Skeletal muscle tissue (tissue), 3 donors: ENCODE measurements at regions not wholly inside any gene's neighbourhood (a gene's known extent, or its start where the extent isn't known, plus 50 kb on each side); places are given as distances from the start of the nearest gene placed in this dataset.

Source experiments
- H3K27ac ChIP-seq: one replicate; pipeline ENCODE4 v1.7.0; 2013; ENCODE audit warnings: mild to moderate bottlenecking, low read depth, low read length, inconsistent platforms
- H3K27me3 ChIP-seq, 3 donors: one replicate each; pipeline ENCODE4 v1.7.0; 2013; ENCODE audit warnings: low read length in 3 of 3; ENCODE audit not compliant: control insufficient read depth in 3 of 3, insufficient read depth in 3 of 3
- H3K36me3 ChIP-seq, 3 donors: one replicate each; pipeline ENCODE4 v1.7.0; 2013; ENCODE audit warnings: low read length in 3 of 3; ENCODE audit not compliant: control insufficient read depth in 3 of 3, insufficient read depth in 3 of 3
- H3K4me1 ChIP-seq, 3 donors: one replicate each; pipeline ENCODE4 v1.7.0; 2013; ENCODE audit warnings: low read length in 3 of 3, mild to moderate bottlenecking in 3 of 3; ENCODE audit not compliant: control insufficient read depth in 3 of 3, insufficient read depth in 3 of 3
- H3K4me3 ChIP-seq, 3 donors: one replicate each; pipeline ENCODE4 v1.7.0; 2013; ENCODE audit warnings: low read length in 3 of 3
- H3K9ac ChIP-seq, 3 donors: one replicate each; pipeline ENCODE4 v1.7.0; 2013; ENCODE audit warnings: low read length in 3 of 3, mild to moderate bottlenecking in 3 of 3, moderate library complexity in 2 of 3, low read depth in 1 of 3
- H3K9me3 ChIP-seq, 3 donors: one replicate each; pipeline ENCODE4 v1.7.0; 2013; ENCODE audit warnings: low read length in 3 of 3; ENCODE audit not compliant: control insufficient read depth in 3 of 3
- donor health status: Osteomylitis.

GRCh38 chr2:241988146-241988545 lies 118.6 kb downstream of the RTP5 start:
- no peaks in the 10 kb centered on the region for H3K9me3 ChIP-seq
- H3K9ac ChIP-seq, result no peak overlapping the region
- no peaks in the 10 kb centered on the region for H3K4me1 ChIP-seq
- peaks cover 0 to 8% (median 5%) of the 10 kb centered on the region in 3 donors for H3K27me3 ChIP-seq
- H3K27ac ChIP-seq, result no peak overlapping the region
- no peak overlapping the region for H3K4me3 ChIP-seq
- no peaks in the 10 kb centered on the region for H3K36me3 ChIP-seq

- Histone ChIP-seq H3K27me3 (peaks cover 0 to 8% (median 5%) of the 10 kb centered on the region in 3 donors), H3K4me3 (no peak overlapping the region), H3K9ac (no peak overlapping the region), H3K4me1 (no peaks in the 10 kb centered on the region), H3K9me3 (no peaks in the 10 kb centered on the region), H3K27ac (no peak overlapping the region), H3K36me3 (no peaks in the 10 kb centered on the region)
These were observed 119.5 kb downstream of the RTP5 start for GRCh38 chr2:241989074-241989473.

- Histone ChIP-seq H3K9ac (no peak overlapping the region), H3K9me3 (no peaks in the 10 kb centered on the region), H3K4me1 (no peaks in the 10 kb centered on the region), H3K27me3 (peaks cover 0 to 8% (median 7%) of the 10 kb centered on the region in 3 donors), H3K27ac (no peak overlapping the region), H3K4me3 (no peak overlapping the region), H3K36me3 (no peaks in the 10 kb centered on the region)
These were observed 120.9 kb downstream of the RTP5 start for GRCh38 chr2:241990466-241990865.

GRCh38 chr2:241991299-241991698 lies 121.8 kb downstream of the RTP5 start:
- Histone ChIP-seq H3K27ac (no peak overlapping the region), H3K9me3 (no peaks in the 10 kb centered on the region), H3K4me1 (no peaks in the 10 kb centered on the region), H3K4me3 (no peak overlapping the region), H3K36me3 (no peaks in the 10 kb centered on the region), H3K9ac (no peak overlapping the region), H3K27me3 (peaks cover 0 to 9% (median 7%) of the 10 kb centered on the region in 3 donors)

GRCh38 chr2:241992753-241993152 lies 123.2 kb downstream of the RTP5 start:
- no peaks in the 10 kb centered on the region for H3K36me3 ChIP-seq
- no peak overlapping the region for H3K27ac ChIP-seq
- peaks cover 0 to 9% (median 7%) of the 10 kb centered on the region in 3 donors for H3K27me3 ChIP-seq
- no peak overlapping the region for H3K4me3 ChIP-seq
- no peak overlapping the region for H3K9ac ChIP-seq
- H3K4me1 ChIP-seq, result no peaks in the 10 kb centered on the region
- no peaks in the 10 kb centered on the region for H3K9me3 ChIP-seq

GRCh38 chr2:241993386-241994005 lies 124.0 kb downstream of the RTP5 start:
- Histone ChIP-seq H3K9ac (no peak overlapping the region), H3K4me3 (no peak overlapping the region), H3K27me3 (peaks cover 0 to 9% (median 7%) of the 10 kb centered on the region in 3 donors), H3K4me1 (no peaks in the 10 kb centered on the region), H3K9me3 (no peaks in the 10 kb centered on the region), H3K27ac (no peak overlapping the region), H3K36me3 (no peaks in the 10 kb centered on the region)

- no peak overlapping the region for H3K27ac ChIP-seq
- no peaks in the 10 kb centered on the region for H3K9me3 ChIP-seq
- peaks cover 4 to 12% (median 8%) of the 10 kb centered on the region in 3 donors for H3K27me3 ChIP-seq
- H3K4me1 ChIP-seq, result no peaks in the 10 kb centered on the region
- H3K4me3 ChIP-seq, result no peak overlapping the region
- no peak overlapping the region for H3K9ac ChIP-seq
- no peaks in the 10 kb centered on the region for H3K36me3 ChIP-seq
These were observed 124.6 kb downstream of the RTP5 start for GRCh38 chr2:241994086-241994485.

- H3K9me3 ChIP-seq, result no peaks in the 10 kb centered on the region
- H3K9ac ChIP-seq, result no peak overlapping the region
- no peaks in the 10 kb centered on the region for H3K36me3 ChIP-seq
- H3K27ac ChIP-seq, result no peak overlapping the region
- H3K4me1 ChIP-seq, result no peaks in the 10 kb centered on the region
- H3K27me3 ChIP-seq, result peaks cover 9 to 17% (median 12%) of the 10 kb centered on the region in 3 donors
- no peak overlapping the region for H3K4me3 ChIP-seq
These were observed 125.2 kb downstream of the RTP5 start for GRCh38 chr2:241994556-241995213.

GRCh38 chr2:241996100-241996499 lies 126.6 kb downstream of the RTP5 start:
- Histone ChIP-seq H3K36me3 (no peaks in the 10 kb centered on the region), H3K4me3 (no peak overlapping the region), H3K4me1 (no peaks in the 10 kb centered on the region), H3K27ac (no peak overlapping the region), H3K9ac (no peak overlapping the region), H3K9me3 (no peaks in the 10 kb centered on the region), H3K27me3 (peaks cover 9 to 14% (median 12%) of the 10 kb centered on the region in 3 donors)

GRCh38 chr2:241997017-241997416 lies 127.5 kb downstream of the RTP5 start:
- Histone ChIP-seq H3K27ac (no peak overlapping the region), H3K4me3 (no peak overlapping the region), H3K36me3 (no peaks in the 10 kb centered on the region), H3K4me1 (no peaks in the 10 kb centered on the region), H3K27me3 (peaks cover 9 to 15% (median 14%) of the 10 kb centered on the region in 3 donors), H3K9ac (no peak overlapping the region), H3K9me3 (no peaks in the 10 kb centered on the region)
